Left ventricle myocardium inferior (tissue), 1 donor: ENCODE measurements at regions not wholly inside any gene's neighbourhood (a gene's known extent, or its start where the extent isn't known, plus 50 kb on each side); places are given as distances from the start of the nearest gene placed in this dataset.

Source experiments
- DNase-seq: peaks from one replicate; pipeline ENCODE4 v3.0.0-alpha.2; 2020
- H3K27ac ChIP-seq: fragments of 200-600 bp; replicated peaks from 2 replicates; pipeline ENCODE4 v1.8.0; 2021
- H3K27me3 ChIP-seq: fragments of 200-600 bp; 2 replicates; pipeline ENCODE4 v1.8.0; 2021; ENCODE audit warnings: low read depth
- H3K36me3 ChIP-seq: fragments of 200-600 bp; 2 replicates; pipeline ENCODE4 v1.8.0; 2021
- H3K4me1 ChIP-seq: fragments of 200-600 bp; 2 replicates; pipeline ENCODE4 v1.8.0; 2021
- H3K4me3 ChIP-seq: fragments of 200-600 bp; 2 replicates; pipeline ENCODE4 v1.8.0; 2021; ENCODE audit warnings: mild to moderate bottlenecking, moderate library complexity
- H3K9me3 ChIP-seq: fragments of 200-600 bp; replicated peaks from 2 replicates; pipeline ENCODE4 v1.8.0; 2021
- CTCF ChIP-seq: fragments of 200-600 bp; IDR thresholded peaks from 2 replicates; pipeline ENCODE4 v1.8.0; 2021; ENCODE audit warnings: antibody characterized with exemption, mild to moderate bottlenecking, borderline replicate concordance
- intact Hi-C: fragments of 100-400 bp; cut with micrococcal nuclease; formaldehyde crosslinking; loops from one replicate; pipeline ENCODE4 v1.11.0; 2022
- donor health status: DM: no; HTN: yes; CAD: no; lungs with severe emphysema.

GRCh38 chr5:68352166-68352565 is 136.6 kb downstream of the PIK3R1 start:
- no peak for DNase-seq
- H3K4me3 ChIP-seq, result no peak overlapping the region
- TF ChIP-seq CTCF, result no peak
- no peaks in the 10 kb centered on the region for H3K27me3 ChIP-seq
- H3K27ac ChIP-seq, result no peak overlapping the region
- H3K4me1 ChIP-seq, result peaks cover 8% of the 10 kb centered on the region
- no peaks in the 10 kb centered on the region for H3K36me3 ChIP-seq
- H3K9me3 ChIP-seq, result no peaks in the 10 kb centered on the region
- intact Hi-C loops, result no loop called here

- no peak overlapping the region for H3K4me3 ChIP-seq
- H3K27me3 ChIP-seq, result no peaks in the 10 kb centered on the region
- intact Hi-C loops, result no loop called here
- no peaks in the 10 kb centered on the region for H3K36me3 ChIP-seq
- no peak for DNase-seq
- no peaks in the 10 kb centered on the region for H3K9me3 ChIP-seq
- TF ChIP-seq CTCF, result no peak
- no peak overlapping the region for H3K27ac ChIP-seq
- peaks cover 7% of the 10 kb centered on the region for H3K4me1 ChIP-seq
Observed at GRCh38 chr5:68353605-68354004, 138.0 kb downstream of the PIK3R1 start.

- Histone ChIP-seq H3K27ac (no peak overlapping the region), H3K27me3 (no peaks in the 10 kb centered on the region), H3K4me3 (no peak overlapping the region), H3K9me3 (no peaks in the 10 kb centered on the region), H3K36me3 (no peaks in the 10 kb centered on the region), H3K4me1 (no peaks in the 10 kb centered on the region)
- intact Hi-C loops, result no loop called here
- DNase-seq, result no peak
- TF ChIP-seq CTCF, result no peak
Observed at GRCh38 chr5:68354315-68354714, 138.8 kb downstream of the PIK3R1 start.

GRCh38 chr5:68356216-68356615 is 140.7 kb downstream of the PIK3R1 start:
- Histone ChIP-seq H3K27ac (no peak overlapping the region), H3K36me3 (no peaks in the 10 kb centered on the region), H3K27me3 (no peaks in the 10 kb centered on the region), H3K4me3 (no peak overlapping the region), H3K4me1 (no peaks in the 10 kb centered on the region), H3K9me3 (no peaks in the 10 kb centered on the region)
- no peak for DNase-seq
- intact Hi-C loops, result no loop called here
- TF ChIP-seq CTCF, result no peak

GRCh38 chr5:68356623-68357022 is 141.1 kb downstream of the PIK3R1 start:
- H3K27ac ChIP-seq, result no peak overlapping the region
- no peaks in the 10 kb centered on the region for H3K27me3 ChIP-seq
- intact Hi-C loops, result no loop called here
- no peaks in the 10 kb centered on the region for H3K36me3 ChIP-seq
- DNase-seq, result no peak
- no peaks in the 10 kb centered on the region for H3K4me1 ChIP-seq
- TF ChIP-seq CTCF, result no peak
- H3K9me3 ChIP-seq, result no peaks in the 10 kb centered on the region
- no peak overlapping the region for H3K4me3 ChIP-seq

- Histone ChIP-seq H3K27me3 (no peaks in the 10 kb centered on the region), H3K4me1 (no peaks in the 10 kb centered on the region), H3K9me3 (peaks cover 13% of the 10 kb centered on the region), H3K27ac (no peak overlapping the region), H3K4me3 (no peak overlapping the region), H3K36me3 (no peaks in the 10 kb centered on the region)
- intact Hi-C loops, result no loop called here
- no peak for DNase-seq
- no peak for TF ChIP-seq CTCF
Observed at GRCh38 chr5:68359699-68360098, 144.1 kb downstream of the PIK3R1 start.
